Smooth muscle cell (in vitro differentiated cells): ENCODE measurements at regions not wholly inside any gene's neighbourhood (a gene's known extent, or its start where the extent isn't known, plus 50 kb on each side); places are given as distances from the start of the nearest gene placed in this dataset.

Experiments
- DNase-seq: peaks from one replicate; lab custom pipeline; 2025; ENCODE audit not compliant: unreplicated experiment; lab: John Stamatoyannopoulos, UW
- H2AFZ ChIP-seq: fragments of 200-600 bp; sonication (generic); 2 replicates; pipeline ENCODE4 v1.6.0; 2016; ENCODE audit warnings: antibody characterized with exemption, low read depth, mild to moderate bottlenecking
- H3F3A ChIP-seq: fragments of 200-600 bp; sonication (generic); 2 replicates; pipeline ENCODE4 v1.6.0; 2017; ENCODE audit warnings: antibody characterized with exemption, low read depth
- H3K27ac ChIP-seq: fragments of 200-600 bp; sonication (generic); 2 replicates; pipeline ENCODE4 v1.5.1; 2016; ENCODE audit warnings: low read depth, mild to moderate bottlenecking
- H3K27me3 ChIP-seq: fragments of 200-600 bp; sonication (generic); 2 replicates; pipeline ENCODE4 v1.6.1; 2016; ENCODE audit warnings: low read depth, mild to moderate bottlenecking
- H3K36me3 ChIP-seq: fragments of 200-600 bp; sonication (generic); 2 replicates; pipeline ENCODE4 v1.5.1; 2016; ENCODE audit warnings: low read depth
- H3K4me1 ChIP-seq: fragments of 200-600 bp; sonication (generic); 2 replicates; pipeline ENCODE4 v1.5.1; 2016; ENCODE audit warnings: low read depth
- H3K4me2 ChIP-seq: fragments of 200-600 bp; sonication (generic); 2 replicates; pipeline ENCODE4 v1.6.0; 2016; ENCODE audit warnings: mild to moderate bottlenecking
- H3K4me3 ChIP-seq: fragments of 200-600 bp; sonication (generic); 2 replicates; pipeline ENCODE4 v1.5.1; 2016; ENCODE audit warnings: mild to moderate bottlenecking
- H3K79me2 ChIP-seq: fragments of 200-600 bp; sonication (generic); 2 replicates; pipeline ENCODE4 v1.6.0; 2016; ENCODE audit warnings: low read depth, mild to moderate bottlenecking
- H3K9ac ChIP-seq: fragments of 200-600 bp; sonication (generic); 2 replicates; pipeline ENCODE4 v1.6.0; 2016; ENCODE audit warnings: low read depth
- H3K9me3 ChIP-seq: fragments of 200-600 bp; sonication (generic); replicated peaks from 2 replicates; pipeline ENCODE4 v1.5.1; 2016; ENCODE audit warnings: low read depth
- H4K20me1 ChIP-seq: fragments of 200-600 bp; sonication (generic); 2 replicates; pipeline ENCODE4 v1.6.0; 2016; ENCODE audit warnings: low read depth
- CTCF ChIP-seq: fragments of 200-600 bp; sonication (generic); IDR thresholded peaks from 2 replicates; pipeline ENCODE4 v1.5.1; 2017; ENCODE audit warnings: borderline replicate concordance, mild to moderate bottlenecking, antibody characterized with exemption; ENCODE audit not compliant: insufficient read depth, poor library complexity, severe bottlenecking
- WGBS: methylation state at CpG from one replicate; pipeline ENCODE4 v1.1.7; 2016; ENCODE audit warnings: low lambda C conversion rate; 5-methylcytosine and 5-hydroxymethylcytosine counted together

GRCh38 chr6:4606016-4606415, 170.2 kb upstream of the CDYL start:
- no peak for DNase-seq
- no peak overlapping the region for H2AFZ ChIP-seq
- H3K4me2 ChIP-seq: no peak overlapping the region

DNA sequence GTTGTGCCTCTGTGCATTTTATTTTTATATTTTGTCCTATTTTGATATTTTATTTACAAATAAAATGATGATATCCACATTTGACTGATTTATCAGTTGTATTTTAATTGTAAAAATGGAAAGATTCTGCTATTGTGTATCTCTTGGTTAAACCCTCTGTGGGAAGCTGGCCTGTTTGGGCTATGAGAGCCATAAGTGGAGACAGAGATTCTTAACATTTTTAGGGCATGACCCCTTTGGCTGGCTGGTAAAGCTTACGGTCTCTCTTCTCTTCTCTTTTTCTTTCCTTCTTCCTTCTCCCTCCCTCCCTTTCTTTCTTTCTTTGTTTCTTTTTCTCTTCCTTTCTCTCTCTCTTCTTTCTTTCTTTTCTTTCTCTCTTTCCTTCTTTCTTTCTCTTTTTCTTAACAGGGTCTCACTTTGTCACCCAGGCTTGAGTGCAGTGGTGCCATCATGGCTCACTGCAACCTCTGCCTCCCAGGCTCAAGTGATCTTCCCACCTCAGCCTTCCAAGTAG, 172.3 kb upstream of the CDYL start:
- H4K20me1 ChIP-seq: no peaks in the 10 kb centered on the region
- H3K4me2 ChIP-seq: peak overlapping the region; percentile 41
- H3K4me3 ChIP-seq: no peak overlapping the region
- no peaks in the 10 kb centered on the region for H3F3A ChIP-seq
- no peaks in the 10 kb centered on the region for H3K27me3 ChIP-seq
- H2AFZ ChIP-seq: no peak overlapping the region
- no peaks in the 10 kb centered on the region for H3K9me3 ChIP-seq
- H3K27ac ChIP-seq: peak overlapping the region; percentile 70
- DNase-seq: no peak
- 5% methylated on average over 1 of the region's 1 CpG for WGBS
- TF ChIP-seq CTCF: no peak
- H3K4me1 ChIP-seq: peaks cover 6% of the 10 kb centered on the region
- no peak overlapping the region for H3K9ac ChIP-seq
- H3K36me3 ChIP-seq: no peaks in the 10 kb centered on the region
- H3K79me2 ChIP-seq: no peaks in the 10 kb centered on the region

More at GRCh38 chr6:4606016-4606415, 170.2 kb upstream of the CDYL start:
- no peaks in the 10 kb centered on the region for H3K36me3 ChIP-seq
- no peaks in the 10 kb centered on the region for H3K9me3 ChIP-seq
- H3K9ac ChIP-seq: no peak overlapping the region
- H3K79me2 ChIP-seq: no peaks in the 10 kb centered on the region
- no peaks in the 10 kb centered on the region for H3K27me3 ChIP-seq
- H3K4me1 ChIP-seq: peaks cover 9% of the 10 kb centered on the region
- WGBS: 88% methylated on average over 7 of the region's 7 CpGs
- H3K4me3 ChIP-seq: no peak overlapping the region
- TF ChIP-seq CTCF: no peak
- no peak overlapping the region for H3K27ac ChIP-seq
- H3F3A ChIP-seq: peaks cover 6% of the 10 kb centered on the region
- H4K20me1 ChIP-seq: no peaks in the 10 kb centered on the region

DNA sequence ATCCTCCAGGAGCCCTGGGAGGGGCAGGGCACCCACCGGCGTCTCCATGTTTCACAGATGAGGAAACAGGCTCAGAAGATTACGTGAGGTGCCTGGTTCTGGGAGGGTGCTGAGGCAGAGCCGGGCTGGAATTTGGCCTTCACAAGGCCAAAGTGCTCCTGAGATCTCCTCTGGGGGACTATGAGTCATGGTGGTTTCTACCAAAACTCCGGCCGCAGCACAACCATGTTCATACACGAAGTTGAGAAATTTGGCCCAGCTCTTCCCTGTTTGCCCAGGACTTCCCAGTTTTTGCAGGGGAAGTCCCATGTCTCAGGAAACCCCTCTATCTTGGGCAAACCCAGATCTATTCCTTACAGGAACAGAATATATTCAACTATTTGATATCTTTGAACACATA, 172.9 kb upstream of the CDYL start:
- Histone ChIP-seq H3K27me3 (no peaks in the 10 kb centered on the region), H3K9ac (no peak overlapping the region), H3K4me3 (no peak overlapping the region), H2AFZ (peak overlapping the region; percentile 40), H3K27ac (peak overlapping the region; percentile 70), H3K36me3 (no peaks in the 10 kb centered on the region), H4K20me1 (no peaks in the 10 kb centered on the region), H3K9me3 (no peaks in the 10 kb centered on the region), H3K4me1 (peaks cover 6% of the 10 kb centered on the region), H3K79me2 (no peaks in the 10 kb centered on the region), H3F3A (no peaks in the 10 kb centered on the region), H3K4me2 (peak overlapping the region; percentile 41)
- no peak for TF ChIP-seq CTCF
- 23% methylated on average over 7 of the region's 7 CpGs for WGBS
- no peak for DNase-seq

DNA sequence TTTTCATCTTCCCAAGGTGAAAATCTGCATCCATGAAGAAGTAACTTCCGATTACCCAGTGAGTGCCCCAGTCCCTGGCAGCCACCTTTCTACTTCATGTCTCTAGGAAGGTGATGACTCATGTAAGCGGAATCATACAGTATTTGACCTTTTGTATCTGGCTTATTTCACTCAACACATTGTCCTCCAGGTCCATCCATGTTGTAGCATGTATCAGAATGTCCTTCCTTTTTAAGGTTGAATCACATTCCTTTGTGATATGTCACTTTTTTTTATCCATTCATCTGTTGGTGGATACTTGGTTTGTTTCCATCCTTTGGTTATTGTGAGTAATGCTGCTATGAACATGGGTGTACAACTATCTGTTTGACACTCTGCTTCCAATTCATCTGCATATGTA, 176.3 kb upstream of the CDYL start:
- H3K27ac ChIP-seq: peak overlapping the region; percentile 70
- WGBS: 60% methylated on average over 2 of the region's 2 CpGs
- H3K9me3 ChIP-seq: no peaks in the 10 kb centered on the region
- no peaks in the 10 kb centered on the region for H3F3A ChIP-seq
- no peak for TF ChIP-seq CTCF
- DNase-seq: no peak
- peaks cover 6% of the 10 kb centered on the region for H3K4me1 ChIP-seq
- H3K79me2 ChIP-seq: no peaks in the 10 kb centered on the region
- no peaks in the 10 kb centered on the region for H3K36me3 ChIP-seq
- H4K20me1 ChIP-seq: no peaks in the 10 kb centered on the region
- no peak overlapping the region for H3K9ac ChIP-seq
- H3K27me3 ChIP-seq: no peaks in the 10 kb centered on the region
- no peak overlapping the region for H2AFZ ChIP-seq
- no peak overlapping the region for H3K4me2 ChIP-seq
- H3K4me3 ChIP-seq: no peak overlapping the region
